MCF 10A (cell line): ENCODE measurements at regions not wholly inside any gene's neighbourhood (a gene's known extent, or its start where the extent isn't known, plus 50 kb on each side); places are given as distances from the start of the nearest gene placed in this dataset.

Experiments used
- BruUV-seq: library from RNA; stranded (reverse); fragments of 400-500 nt; replicated peaks from 2 replicates; lab custom pipeline; 2021; lab: Mats Ljungman, UMichigan
- CTCF ChIA-PET: fragments of 300-600 bp; sonication (Branson Sonifier 250); formaldehyde crosslinking; extraction: SDS; loops from one replicate; lab custom pipeline; 2021; ENCODE audit warnings: antibody characterized with exemption, inconsistent platforms; lab: Yijun Ruan, JAX
- POLR2A ChIA-PET: fragments of 300-600, 350-650 bp; sonication (Branson Sonifier 250); formaldehyde crosslinking; extraction: SDS; loops from one replicate; lab custom pipeline; 2020; ENCODE audit warnings: antibody characterized with exemption, inconsistent platforms; lab: Yijun Ruan, JAX
- DNase-seq: peaks from one replicate; pipeline ENCODE4 v3.0.0-alpha.2; 2018; ENCODE audit not compliant: unreplicated experiment
- H3K27ac Mint-ChIP-seq: one replicate; pipeline ENCODE4 v1.8.0; 2022; ENCODE audit warnings: mild to moderate bottlenecking, low read depth, mixed read lengths; ENCODE audit not compliant: unreplicated experiment
- H3K27me3 Mint-ChIP-seq: one replicate; pipeline ENCODE4 v1.8.0; 2022; ENCODE audit warnings: mixed read lengths; ENCODE audit not compliant: insufficient read depth, unreplicated experiment
- H3K36me3 Mint-ChIP-seq: one replicate; pipeline ENCODE4 v1.8.0; 2022; ENCODE audit warnings: mild to moderate bottlenecking, moderate library complexity, mixed read lengths; ENCODE audit not compliant: insufficient read depth, unreplicated experiment
- H3K4me1 Mint-ChIP-seq: one replicate; pipeline ENCODE4 v1.8.0; 2022; ENCODE audit warnings: mixed read lengths; ENCODE audit not compliant: insufficient read depth, unreplicated experiment
- H3K4me3 Mint-ChIP-seq: one replicate; pipeline ENCODE4 v1.8.0; 2022; ENCODE audit warnings: mild to moderate bottlenecking, moderate library complexity, mixed read lengths; ENCODE audit not compliant: unreplicated experiment
- H3K9me3 Mint-ChIP-seq: one replicate; pipeline ENCODE4 v1.8.0; 2022; ENCODE audit warnings: mixed read lengths; ENCODE audit not compliant: unreplicated experiment
- intact Hi-C: fragments of 100-400 bp; cut with micrococcal nuclease; formaldehyde crosslinking; loops from 2 replicates; pipeline ENCODE4 v1.14.1; 2022
- TF ChIP-seq, protein P1 (sequence below): fragments of 200-600 bp; IDR thresholded peaks from one replicate; pipeline ENCODE4 v1.8.0; 2022; ENCODE audit warnings: antibody characterized with exemption, mild to moderate bottlenecking; ENCODE audit not compliant: unreplicated experiment

DNA sequence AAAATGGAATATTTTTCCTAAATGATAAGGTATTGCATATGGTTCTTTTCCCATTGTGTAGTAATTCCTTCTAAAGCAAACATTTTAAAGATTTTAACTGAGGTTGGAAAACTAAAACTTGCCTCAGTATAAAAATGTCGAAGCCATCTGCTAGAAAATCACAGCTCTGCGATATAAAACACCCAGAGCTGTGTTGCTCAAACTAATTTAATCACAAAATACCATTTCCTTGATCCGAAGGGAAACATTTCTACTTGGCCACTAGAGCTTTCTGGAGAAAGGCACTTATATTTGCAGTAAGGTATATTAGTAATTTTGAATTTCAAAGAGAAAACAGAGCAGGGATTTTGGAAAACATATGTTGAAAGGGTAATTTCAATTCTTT, 209.2 kb upstream of the ZNF32 start:
- TF ChIP-seq, protein P1, sequence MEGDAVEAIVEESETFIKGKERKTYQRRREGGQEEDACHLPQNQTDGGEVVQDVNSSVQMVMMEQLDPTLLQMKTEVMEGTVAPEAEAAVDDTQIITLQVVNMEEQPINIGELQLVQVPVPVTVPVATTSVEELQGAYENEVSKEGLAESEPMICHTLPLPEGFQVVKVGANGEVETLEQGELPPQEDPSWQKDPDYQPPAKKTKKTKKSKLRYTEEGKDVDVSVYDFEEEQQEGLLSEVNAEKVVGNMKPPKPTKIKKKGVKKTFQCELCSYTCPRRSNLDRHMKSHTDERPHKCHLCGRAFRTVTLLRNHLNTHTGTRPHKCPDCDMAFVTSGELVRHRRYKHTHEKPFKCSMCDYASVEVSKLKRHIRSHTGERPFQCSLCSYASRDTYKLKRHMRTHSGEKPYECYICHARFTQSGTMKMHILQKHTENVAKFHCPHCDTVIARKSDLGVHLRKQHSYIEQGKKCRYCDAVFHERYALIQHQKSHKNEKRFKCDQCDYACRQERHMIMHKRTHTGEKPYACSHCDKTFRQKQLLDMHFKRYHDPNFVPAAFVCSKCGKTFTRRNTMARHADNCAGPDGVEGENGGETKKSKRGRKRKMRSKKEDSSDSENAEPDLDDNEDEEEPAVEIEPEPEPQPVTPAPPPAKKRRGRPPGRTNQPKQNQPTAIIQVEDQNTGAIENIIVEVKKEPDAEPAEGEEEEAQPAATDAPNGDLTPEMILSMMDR = no peak
- POLR2A ChIA-PET = no interaction called here
- H3K4me1 Mint-ChIP-seq = peaks cover 18% of the 10 kb centered on the region
- H3K27ac Mint-ChIP-seq = no peak overlapping the region
- no peak overlapping the region for H3K4me3 Mint-ChIP-seq
- CTCF ChIA-PET = no interaction called here
- H3K36me3 Mint-ChIP-seq = no peaks in the 10 kb centered on the region
- BruUV-seq = no TSS peak
- no peak for DNase-seq
- H3K9me3 Mint-ChIP-seq = no peaks in the 10 kb centered on the region
- intact Hi-C loops = no loop called here
- no peaks in the 10 kb centered on the region for H3K27me3 Mint-ChIP-seq

GRCh38 chr10:43857206-43857930, 208.7 kb upstream of the ZNF32 start:
- POLR2A ChIA-PET = no interaction called here
- Mint-ChIP-seq H3K9me3 (no peaks in the 10 kb centered on the region), H3K27ac (no peak overlapping the region), H3K27me3 (no peaks in the 10 kb centered on the region), H3K36me3 (no peaks in the 10 kb centered on the region), H3K4me1 (peaks cover 16% of the 10 kb centered on the region), H3K4me3 (no peak overlapping the region)
- CTCF ChIA-PET = no interaction called here
- intact Hi-C loops = no loop called here
- DNase-seq = peak; percentile 61
- TF ChIP-seq, protein P1 = no peak
- no TSS peak for BruUV-seq

GRCh38 chr10:43856299-43856698, 207.6 kb upstream of the ZNF32 start:
- H3K4me1 Mint-ChIP-seq = peaks cover 10% of the 10 kb centered on the region
- ChIA-PET POLR2A (no interaction called here), CTCF (no interaction called here)
- H3K27ac Mint-ChIP-seq = no peak overlapping the region
- no TSS peak for BruUV-seq
- no peaks in the 10 kb centered on the region for H3K9me3 Mint-ChIP-seq
- intact Hi-C loops = no loop called here
- H3K4me3 Mint-ChIP-seq = no peak overlapping the region
- H3K27me3 Mint-ChIP-seq = no peaks in the 10 kb centered on the region
- DNase-seq = no peak
- TF ChIP-seq, protein P1 = no peak
- no peaks in the 10 kb centered on the region for H3K36me3 Mint-ChIP-seq

DNA sequence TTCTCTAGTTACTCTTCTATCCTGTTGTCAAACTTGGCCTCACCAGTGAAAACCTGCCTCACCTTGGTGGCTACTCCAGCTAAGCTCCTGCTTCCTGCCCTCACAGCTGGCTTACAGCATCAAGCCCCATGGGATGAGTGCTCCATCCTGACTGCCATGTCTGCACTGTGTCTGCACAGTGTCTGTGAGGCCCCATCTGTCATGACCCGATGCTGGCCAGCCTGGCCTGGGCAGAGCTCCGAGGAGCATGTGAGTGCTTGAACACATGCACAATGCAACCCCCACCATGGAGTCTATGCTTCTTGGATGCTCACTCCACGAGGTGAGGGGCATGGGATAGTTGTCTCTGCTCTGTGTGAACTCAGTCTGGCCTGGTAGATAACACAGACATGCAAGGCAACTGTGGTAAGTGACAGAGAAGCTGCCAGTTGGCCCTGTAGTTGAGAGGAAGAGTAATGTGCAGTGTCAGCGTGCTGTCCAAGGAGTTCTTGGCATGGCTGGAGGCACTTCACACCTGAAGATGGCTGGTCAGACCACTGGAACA, 207.1 kb upstream of the ZNF32 start:
- H3K4me1 Mint-ChIP-seq = peaks cover 10% of the 10 kb centered on the region
- no TSS peak for BruUV-seq
- no peak for DNase-seq
- H3K9me3 Mint-ChIP-seq = no peaks in the 10 kb centered on the region
- intact Hi-C loops = no loop called here
- no peaks in the 10 kb centered on the region for H3K36me3 Mint-ChIP-seq
- no peaks in the 10 kb centered on the region for H3K27me3 Mint-ChIP-seq
- TF ChIP-seq, protein P1 = no peak
- POLR2A ChIA-PET = no interaction called here
- CTCF ChIA-PET = interaction anchor here (0.6 kb wide), 1 partner anchor 109 kb away, joined by 3 read pairs; no protein-coding TSS in a partner anchor
- H3K27ac Mint-ChIP-seq = no peak overlapping the region
- no peak overlapping the region for H3K4me3 Mint-ChIP-seq
